ENCODE measurements at regions not wholly inside any gene's neighbourhood (a gene's known extent, or its start where the extent isn't known, plus 50 kb on each side); places are given as distances from the start of the nearest gene placed in this dataset.
A peak's percentile ranks its signal among the peaks of the same experiment; 100 is the strongest.

- no peak for DNase-seq (ENCODE audit: low read depth)
Measured at GRCh38 chr13:53201454-53202225, 173.0 kb downstream of the OLFM4 start.

- no peak for DNase-seq (ENCODE audit: low read depth)
Measured at GRCh38 chr13:53204598-53204997, 176.0 kb downstream of the OLFM4 start.

- DNase-seq (ENCODE audit: low read depth), result no peak
Measured at GRCh38 chr13:53206455-53206854, 177.8 kb downstream of the OLFM4 start.

GRCh38 chr13:53207556-53207955 is 178.9 kb downstream of the OLFM4 start:
- no peak for DNase-seq (ENCODE audit: low read depth)

GRCh38 chr13:53214433-53214832 is 185.8 kb downstream of the OLFM4 start:
- DNase-seq (ENCODE audit: low read depth), result no peak

- no peak for DNase-seq (ENCODE audit: low read depth)
Measured at GRCh38 chr13:53215563-53215962, 186.9 kb downstream of the OLFM4 start.

GRCh38 chr13:53216773-53217172 is 188.2 kb downstream of the OLFM4 start:
- no peak for DNase-seq (ENCODE audit: low read depth)

- no peak for DNase-seq (ENCODE audit: low read depth)
Measured at GRCh38 chr13:53217194-53217593, 188.6 kb downstream of the OLFM4 start.

- no peak for DNase-seq (ENCODE audit: low read depth)
Measured at GRCh38 chr13:53220038-53220437, 191.4 kb downstream of the OLFM4 start.

GRCh38 chr13:53237696-53238095 is 209.1 kb downstream of the OLFM4 start:
- DNase-seq (ENCODE audit: low read depth), result no peak

GRCh38 chr13:53238261-53238660 is 209.6 kb downstream of the OLFM4 start:
- DNase-seq (ENCODE audit: low read depth), result no peak

GRCh38 chr13:53240401-53241025 is 211.9 kb downstream of the OLFM4 start:
- no peak for DNase-seq (ENCODE audit: low read depth)

GRCh38 chr13:53241891-53242348 is 213.3 kb downstream of the OLFM4 start:
- no peak for DNase-seq (ENCODE audit: low read depth)

GRCh38 chr13:53249236-53249635 is 220.6 kb downstream of the OLFM4 start:
- DNase-seq (ENCODE audit: low read depth), result no peak

- peak; percentile 60 for DNase-seq (ENCODE audit: low read depth)
Measured at GRCh38 chr13:53250272-53250875, 221.8 kb downstream of the OLFM4 start.

- DNase-seq (ENCODE audit: low read depth), result no peak
Measured at GRCh38 chr13:53250977-53251376, 222.4 kb downstream of the OLFM4 start.

GRCh38 chr13:53254500-53254899 is 225.9 kb downstream of the OLFM4 start:
- no peak for DNase-seq (ENCODE audit: low read depth)

- no peak for DNase-seq (ENCODE audit: low read depth)
Measured at GRCh38 chr13:53255795-53256194, 227.2 kb downstream of the OLFM4 start.

- DNase-seq (ENCODE audit: low read depth), result no peak
Measured at GRCh38 chr13:53260594-53260993, 232.0 kb downstream of the OLFM4 start.

- no peak for DNase-seq (ENCODE audit: low read depth)
Measured at GRCh38 chr13:53264751-53265385, 236.3 kb downstream of the OLFM4 start.

- no peak for DNase-seq (ENCODE audit: low read depth)
Measured at GRCh38 chr13:53266757-53267156, 238.1 kb downstream of the OLFM4 start.

GRCh38 chr13:53269634-53270033 is 241.0 kb downstream of the OLFM4 start:
- no peak for DNase-seq (ENCODE audit: low read depth)

- no peak for DNase-seq (ENCODE audit: low read depth)
Measured at GRCh38 chr13:53272873-53273272, 244.3 kb downstream of the OLFM4 start.

Data from M059J (cell line).